Neural cell (in vitro differentiated cells): ENCODE measurements at regions not wholly inside any gene's neighbourhood (a gene's known extent, or its start where the extent isn't known, plus 50 kb on each side); places are given as distances from the start of the nearest gene placed in this dataset.

ENCODE experiments used
- H2AFZ ChIP-seq: fragments of 200-600, 300-800 bp; sonication (generic), shearing (Covaris generic); 2 replicates; pipeline ENCODE4 v1.6.0; 2014; ENCODE audit warnings: low read depth, mild to moderate bottlenecking, antibody characterized with exemption, low read length, moderate library complexity
- H3F3A ChIP-seq: fragments of 200-600 bp; shearing (Covaris generic); 2 replicates; pipeline ENCODE4 v1.6.1; 2016; ENCODE audit warnings: mild to moderate bottlenecking, moderate library complexity, mixed read lengths, antibody characterized with exemption, low read length; ENCODE audit not compliant: insufficient read depth, poor library complexity, severe bottlenecking
- H3K27ac ChIP-seq: fragments of 200-600, 300-800 bp; sonication (generic), shearing (Covaris generic); 2 replicates; pipeline ENCODE4 v1.5.1; 2014; ENCODE audit warnings: mild to moderate bottlenecking, low read length, moderate library complexity
- H3K27me3 ChIP-seq: fragments of 300-800, 200-600 bp; sonication (generic), shearing (Covaris generic); 2 replicates; pipeline ENCODE4 v1.6.0; 2014; ENCODE audit warnings: mild to moderate bottlenecking, low read depth, low read length, moderate library complexity; ENCODE audit not compliant: insufficient read depth
- H3K36me3 ChIP-seq: fragments of 300-800, 200-600 bp; sonication (generic), shearing (Covaris generic); 2 replicates; pipeline ENCODE4 v1.5.1; 2014; ENCODE audit warnings: mild to moderate bottlenecking, antibody characterized with exemption, low read length, moderate library complexity; ENCODE audit not compliant: insufficient read depth
- H3K4me2 ChIP-seq: fragments of 300-800, 200-600 bp; sonication (generic), shearing (Covaris generic); 2 replicates; pipeline ENCODE4 v1.6.0; 2014; ENCODE audit warnings: mild to moderate bottlenecking, low read length
- H3K4me3 ChIP-seq: fragments of 300-800, 200-600 bp; sonication (generic), shearing (Covaris generic); 2 replicates; pipeline ENCODE4 v1.5.1; 2014; ENCODE audit warnings: mild to moderate bottlenecking, low read length, moderate library complexity
- H3K79me2 ChIP-seq: fragments of 200-600 bp; shearing (Covaris generic); replicated peaks from 2 replicates; pipeline ENCODE4 v1.6.0; 2014; ENCODE audit warnings: mild to moderate bottlenecking, low read length, moderate library complexity; ENCODE audit not compliant: insufficient read depth
- H3K9ac ChIP-seq: fragments of 300-800, 200-600 bp; sonication (generic), shearing (Covaris generic); 2 replicates; pipeline ENCODE4 v1.6.1; 2016; ENCODE audit warnings: mild to moderate bottlenecking, low read length, mixed read lengths
- H3K9me2 ChIP-seq: fragments of 200-600 bp; shearing (Covaris generic); 2 replicates; pipeline ENCODE4 v1.6.1; 2016; ENCODE audit warnings: mild to moderate bottlenecking, low read length, mixed read lengths; ENCODE audit not compliant: insufficient read depth
- H3K9me3 ChIP-seq: fragments of 200-600, 300-800 bp; sonication (generic), shearing (Covaris generic); 2 replicates; pipeline ENCODE4 v1.6.1; 2016; ENCODE audit warnings: mild to moderate bottlenecking, mixed run types, low read length, moderate library complexity, mixed read lengths
- H4K20me1 ChIP-seq: fragments of 200-600 bp; shearing (Covaris generic); 2 replicates; pipeline ENCODE4 v1.6.1; 2016; ENCODE audit warnings: mild to moderate bottlenecking, mixed run types; ENCODE audit not compliant: insufficient read depth
- CTCF ChIP-seq: fragments of 450-650 bp; IDR thresholded peaks from 2 replicates; pipeline ENCODE4 v1.5.1; 2014; ENCODE audit warnings: antibody characterized with exemption, mild to moderate bottlenecking, moderate library complexity; ENCODE audit not compliant: poor library complexity, severe bottlenecking
- EP300 ChIP-seq: fragments of 450-650 bp; conservative IDR thresholded peaks from 2 replicates; pipeline ENCODE4 v1.6.1; 2014; ENCODE audit warnings: antibody characterized with exemption, mild to moderate bottlenecking, moderate library complexity; ENCODE audit not compliant: poor library complexity, severe bottlenecking
- EZH2 ChIP-seq: fragments of 200-600, 300-800 bp; shearing (Covaris generic), sonication (generic); IDR thresholded peaks from 2 replicates; pipeline ENCODE4 v1.6.1; 2014; ENCODE audit warnings: antibody characterized with exemption, low read length, borderline replicate concordance, mild to moderate bottlenecking; ENCODE audit not compliant: insufficient read depth, poor library complexity, severe bottlenecking
- MXI1 ChIP-seq: fragments of 450-650 bp; conservative IDR thresholded peaks from 2 replicates; pipeline ENCODE4 v1.6.1; 2014; ENCODE audit warnings: antibody characterized with exemption, mild to moderate bottlenecking; ENCODE audit not compliant: poor library complexity, severe bottlenecking
- POLR2AphosphoS5 ChIP-seq: IDR thresholded peaks from 2 replicates; pipeline ENCODE4 v1.6.1; 2012
- RAD21 ChIP-seq: fragments of 450-650 bp; conservative IDR thresholded peaks from 2 replicates; pipeline ENCODE4 v1.6.1; 2014; ENCODE audit warnings: antibody characterized with exemption, mild to moderate bottlenecking, moderate library complexity
- REST ChIP-seq: IDR thresholded peaks from 2 replicates; pipeline ENCODE4 v1.6.1; 2012; ENCODE audit warnings: borderline replicate concordance
- SMC3 ChIP-seq: fragments of 450-650 bp; conservative IDR thresholded peaks from 2 replicates; pipeline ENCODE4 v1.6.1; 2014; ENCODE audit warnings: antibody characterized with exemption, mild to moderate bottlenecking, moderate library complexity; ENCODE audit not compliant: poor library complexity
- TAF1 ChIP-seq: IDR thresholded peaks from 2 replicates; pipeline ENCODE4 v1.6.1; 2012; ENCODE audit warnings: low read depth

- H4K20me1 ChIP-seq: no peaks in the 10 kb centered on the region
- no peak overlapping the region for H3K9ac ChIP-seq
- H3K27me3 ChIP-seq: no peaks in the 10 kb centered on the region
- H3K9me2 ChIP-seq: no peaks in the 10 kb centered on the region
- H3K36me3 ChIP-seq: no peaks in the 10 kb centered on the region
- no peak overlapping the region for H3K4me3 ChIP-seq
- H3F3A ChIP-seq: no peaks in the 10 kb centered on the region
- no peak overlapping the region for H3K4me2 ChIP-seq
- no peaks in the 10 kb centered on the region for H3K9me3 ChIP-seq
- TF ChIP-seq EP300 (no peak), CTCF (no peak), RAD21 (no peak), TAF1 (no peak), SMC3 (no peak), MXI1 (no peak), REST (no peak), EZH2 (no peak)
- no peaks in the 10 kb centered on the region for H3K79me2 ChIP-seq
- H2AFZ ChIP-seq: no peak overlapping the region
- no peak overlapping the region for H3K27ac ChIP-seq
Observed at GRCh38 chr13:106034201-106034600, 501.3 kb downstream of the EFNB2 start.

GRCh38 chr13:106033659-106034058 is 501.8 kb downstream of the EFNB2 start:
- Histone ChIP-seq H3K4me3 (no peak overlapping the region), H3F3A (no peaks in the 10 kb centered on the region), H3K27me3 (no peaks in the 10 kb centered on the region), H2AFZ (no peak overlapping the region), H3K9me2 (no peaks in the 10 kb centered on the region), H3K27ac (no peak overlapping the region), H3K36me3 (no peaks in the 10 kb centered on the region), H3K9ac (no peak overlapping the region), H4K20me1 (no peaks in the 10 kb centered on the region), H3K79me2 (no peaks in the 10 kb centered on the region), H3K4me2 (no peak overlapping the region), H3K9me3 (no peaks in the 10 kb centered on the region)
- TF ChIP-seq POLR2AphosphoS5: no peak
- no peak for TF ChIP-seq RAD21
- TF ChIP-seq MXI1: no peak
- no peak for TF ChIP-seq SMC3
- TF ChIP-seq CTCF: peak; percentile 22
- no peak for TF ChIP-seq EP300
- no peak for TF ChIP-seq EZH2
- TF ChIP-seq REST: no peak
